Activated T-helper 17 cell treated with anti-CD3 and anti-CD28 coated beads, Interleukin-2, amount 50 U/mL, for 72 hours (primary cell): ENCODE measurements at regions not wholly inside any gene's neighbourhood (a gene's known extent, or its start where the extent isn't known, plus 50 kb on each side); places are given as distances from the start of the nearest gene placed in this dataset.

Experiments used
- ATAC-seq: fragments of 150-1000 bp; cut with Tn5 transposase; replicated peaks from 2 replicates; pipeline ENCODE4 v1.10.0; 2021; ENCODE audit warnings: mild to moderate bottlenecking, moderate library complexity
- H3K27ac Mint-ChIP-seq: one replicate; pipeline ENCODE4 v1.8.0; 2022; ENCODE audit warnings: mixed read lengths
- H3K27me3 Mint-ChIP-seq: one replicate; pipeline ENCODE4 v1.8.0; 2022; ENCODE audit warnings: mixed read lengths
- H3K36me3 Mint-ChIP-seq: one replicate; pipeline ENCODE4 v1.8.0; 2022; ENCODE audit warnings: low read depth, mild to moderate bottlenecking, mixed read lengths
- H3K4me1 Mint-ChIP-seq: one replicate; pipeline ENCODE4 v1.8.0; 2022; ENCODE audit warnings: mixed read lengths
- H3K4me3 Mint-ChIP-seq: one replicate; pipeline ENCODE4 v1.8.0; 2022; ENCODE audit warnings: mild to moderate bottlenecking, mixed read lengths
- H3K9me3 Mint-ChIP-seq: one replicate; pipeline ENCODE4 v1.8.0; 2022; ENCODE audit warnings: mixed read lengths

GRCh38 chr20:59376109-59376841 is 75.9 kb downstream of the EDN3 start:
- peaks cover 3% of the 10 kb centered on the region for H3K4me1 Mint-ChIP-seq
- no peak overlapping the region for H3K27ac Mint-ChIP-seq
- no peak for ATAC-seq
- H3K27me3 Mint-ChIP-seq, result peaks cover 6% of the 10 kb centered on the region
- no peaks in the 10 kb centered on the region for H3K9me3 Mint-ChIP-seq
- no peak overlapping the region for H3K4me3 Mint-ChIP-seq
- H3K36me3 Mint-ChIP-seq, result no peaks in the 10 kb centered on the region

DNA sequence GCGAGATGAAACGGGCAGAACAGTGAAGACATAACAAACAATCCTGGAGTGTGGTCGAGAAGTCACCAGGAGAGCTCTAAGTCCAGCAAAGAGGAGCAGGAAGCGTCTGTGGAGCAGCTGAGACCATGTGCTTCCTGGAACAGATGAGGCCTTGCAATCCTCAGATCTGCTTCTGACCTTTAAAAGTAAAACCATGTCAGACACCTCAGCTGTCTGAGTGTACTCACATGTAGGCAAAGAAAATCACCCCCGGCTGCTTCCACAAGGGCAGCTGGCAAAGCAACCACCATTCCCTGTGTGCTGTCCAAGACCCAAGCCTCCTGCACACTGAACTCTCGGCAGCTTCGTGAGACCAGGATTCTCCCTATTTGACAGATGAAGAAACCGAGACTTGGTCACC is 76.6 kb downstream of the EDN3 start:
- peaks cover 6% of the 10 kb centered on the region for H3K27me3 Mint-ChIP-seq
- H3K27ac Mint-ChIP-seq, result no peak overlapping the region
- no peaks in the 10 kb centered on the region for H3K9me3 Mint-ChIP-seq
- peaks cover 3% of the 10 kb centered on the region for H3K4me1 Mint-ChIP-seq
- H3K36me3 Mint-ChIP-seq, result no peaks in the 10 kb centered on the region
- no peak overlapping the region for H3K4me3 Mint-ChIP-seq
- ATAC-seq, result no peak

GRCh38 chr20:59377842-59378241 is 77.4 kb downstream of the EDN3 start:
- Mint-ChIP-seq H3K27ac (no peak overlapping the region), H3K36me3 (no peaks in the 10 kb centered on the region), H3K4me3 (no peak overlapping the region), H3K4me1 (peaks cover 3% of the 10 kb centered on the region), H3K9me3 (no peaks in the 10 kb centered on the region), H3K27me3 (peaks cover 6% of the 10 kb centered on the region)
- no peak for ATAC-seq

GRCh38 chr20:59378396-59378795 is 78.0 kb downstream of the EDN3 start:
- H3K27ac Mint-ChIP-seq, result no peak overlapping the region
- peaks cover 4% of the 10 kb centered on the region for H3K27me3 Mint-ChIP-seq
- H3K9me3 Mint-ChIP-seq, result no peaks in the 10 kb centered on the region
- no peak overlapping the region for H3K4me3 Mint-ChIP-seq
- no peaks in the 10 kb centered on the region for H3K36me3 Mint-ChIP-seq
- H3K4me1 Mint-ChIP-seq, result peaks cover 3% of the 10 kb centered on the region
- no peak for ATAC-seq

- H3K27me3 Mint-ChIP-seq, result peaks cover 4% of the 10 kb centered on the region
- peaks cover 3% of the 10 kb centered on the region for H3K4me1 Mint-ChIP-seq
- no peaks in the 10 kb centered on the region for H3K36me3 Mint-ChIP-seq
- no peak overlapping the region for H3K27ac Mint-ChIP-seq
- H3K9me3 Mint-ChIP-seq, result no peaks in the 10 kb centered on the region
- H3K4me3 Mint-ChIP-seq, result no peak overlapping the region
- ATAC-seq, result no peak
These were observed 78.6 kb downstream of the EDN3 start for GRCh38 chr20:59378966-59379365.

DNA sequence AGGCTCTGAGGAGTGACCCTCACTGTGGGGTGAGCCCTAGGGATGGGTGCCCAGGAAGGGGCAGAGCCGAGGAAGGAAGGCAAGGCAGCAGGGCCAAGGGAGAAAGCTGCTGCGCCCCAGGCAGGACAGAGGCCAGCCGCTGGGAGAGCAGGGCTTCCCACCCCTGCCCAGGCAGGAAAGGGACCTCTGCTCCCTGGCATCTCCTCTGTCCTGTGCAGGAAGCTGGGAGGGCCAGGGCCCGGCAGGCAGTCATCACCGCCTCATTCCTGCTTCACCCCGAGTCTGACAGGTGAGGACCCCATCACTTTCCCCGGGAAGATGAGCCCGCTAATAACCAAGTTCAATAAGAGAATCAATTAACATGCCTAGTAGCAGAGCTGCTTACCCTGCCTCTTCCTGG is 81.3 kb downstream of the EDN3 start:
- peaks cover 2% of the 10 kb centered on the region for H3K4me1 Mint-ChIP-seq
- no peaks in the 10 kb centered on the region for H3K36me3 Mint-ChIP-seq
- H3K9me3 Mint-ChIP-seq, result no peaks in the 10 kb centered on the region
- H3K4me3 Mint-ChIP-seq, result no peak overlapping the region
- peaks cover 4% of the 10 kb centered on the region for H3K27me3 Mint-ChIP-seq
- ATAC-seq, result no peak
- no peak overlapping the region for H3K27ac Mint-ChIP-seq

DNA sequence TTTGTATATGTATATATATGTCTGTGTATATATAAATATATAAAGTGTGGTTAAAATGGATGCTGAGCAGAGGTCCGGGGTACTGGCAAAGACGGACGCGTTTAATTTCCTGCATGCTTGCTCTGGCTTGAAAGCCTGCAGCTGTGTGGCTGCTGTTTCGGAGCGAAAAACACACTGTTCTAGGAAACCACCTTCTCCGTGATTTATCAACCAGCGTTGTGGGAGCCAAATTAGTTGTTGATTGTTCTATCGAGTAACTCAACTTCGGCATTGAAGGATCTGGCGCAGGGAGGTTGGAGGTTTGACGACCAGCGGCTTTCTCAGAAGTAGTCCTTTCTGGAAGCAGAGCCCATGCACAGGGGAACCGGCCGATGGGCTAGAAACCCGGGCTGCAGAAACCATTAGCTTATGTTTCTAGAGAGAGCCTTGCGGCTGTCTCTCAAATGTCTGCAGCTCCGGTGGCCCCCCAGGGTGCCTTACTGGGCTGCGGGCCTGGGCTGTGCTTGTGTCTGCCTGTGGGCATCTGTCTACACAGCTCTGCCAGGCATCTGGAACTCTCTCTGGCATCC is 81.8 kb downstream of the EDN3 start:
- ATAC-seq, result no peak
- Mint-ChIP-seq H3K27me3 (peaks cover 4% of the 10 kb centered on the region), H3K9me3 (no peaks in the 10 kb centered on the region), H3K4me1 (no peaks in the 10 kb centered on the region), H3K4me3 (no peak overlapping the region), H3K27ac (no peak overlapping the region), H3K36me3 (no peaks in the 10 kb centered on the region)

GRCh38 chr20:59382907-59383306 is 82.5 kb downstream of the EDN3 start:
- Mint-ChIP-seq H3K9me3 (no peaks in the 10 kb centered on the region), H3K27ac (no peak overlapping the region), H3K4me1 (no peaks in the 10 kb centered on the region), H3K4me3 (no peak overlapping the region), H3K36me3 (no peaks in the 10 kb centered on the region), H3K27me3 (peaks cover 4% of the 10 kb centered on the region)
- ATAC-seq, result no peak

DNA sequence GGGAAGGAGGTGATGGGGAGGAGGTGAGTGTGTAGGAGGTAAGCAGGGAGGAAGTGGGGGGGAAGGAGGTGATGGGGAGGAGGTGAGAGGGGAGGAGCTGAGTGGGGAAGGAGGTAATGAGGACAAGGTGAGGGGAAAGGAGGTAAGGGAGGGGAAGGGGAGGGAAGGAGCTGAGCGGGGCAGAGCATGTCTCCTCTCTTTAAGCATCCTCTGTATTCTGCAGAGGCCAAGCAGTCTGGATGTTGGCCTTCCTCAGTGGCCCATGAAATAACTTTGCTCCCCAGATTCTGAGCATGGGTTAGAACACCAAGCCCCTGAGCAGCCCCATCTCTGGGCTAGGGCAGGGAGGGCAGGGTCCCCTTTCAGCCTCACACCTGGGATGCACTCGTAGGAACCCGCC is 84.6 kb downstream of the EDN3 start:
- Mint-ChIP-seq H3K27me3 (no peaks in the 10 kb centered on the region), H3K4me1 (no peaks in the 10 kb centered on the region), H3K36me3 (no peaks in the 10 kb centered on the region), H3K9me3 (no peaks in the 10 kb centered on the region), H3K27ac (no peak overlapping the region), H3K4me3 (no peak overlapping the region)
- no peak for ATAC-seq

DNA sequence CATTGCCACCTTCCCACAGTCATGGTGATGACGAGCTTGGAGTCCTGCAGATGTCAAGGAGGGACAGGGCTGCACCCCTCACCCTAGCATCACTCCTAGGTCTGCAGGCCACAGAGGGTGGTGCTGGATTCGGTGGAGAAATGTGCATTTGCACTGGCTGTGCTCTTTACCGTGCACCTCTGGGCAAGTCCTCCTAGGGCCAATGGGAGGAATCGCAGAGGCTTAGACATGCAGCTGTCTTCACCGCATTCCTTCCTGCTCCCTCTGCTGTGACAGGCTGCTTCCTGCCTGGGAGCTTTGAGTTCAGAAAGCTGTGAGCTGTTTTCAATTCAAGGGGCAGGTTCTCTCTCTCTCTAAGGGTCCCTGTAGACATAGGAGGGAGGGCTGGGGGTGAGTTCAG is 85.1 kb downstream of the EDN3 start:
- ATAC-seq, result no peak
- Mint-ChIP-seq H3K4me3 (no peak overlapping the region), H3K27me3 (no peaks in the 10 kb centered on the region), H3K36me3 (no peaks in the 10 kb centered on the region), H3K27ac (no peak overlapping the region), H3K9me3 (no peaks in the 10 kb centered on the region), H3K4me1 (no peaks in the 10 kb centered on the region)

DNA sequence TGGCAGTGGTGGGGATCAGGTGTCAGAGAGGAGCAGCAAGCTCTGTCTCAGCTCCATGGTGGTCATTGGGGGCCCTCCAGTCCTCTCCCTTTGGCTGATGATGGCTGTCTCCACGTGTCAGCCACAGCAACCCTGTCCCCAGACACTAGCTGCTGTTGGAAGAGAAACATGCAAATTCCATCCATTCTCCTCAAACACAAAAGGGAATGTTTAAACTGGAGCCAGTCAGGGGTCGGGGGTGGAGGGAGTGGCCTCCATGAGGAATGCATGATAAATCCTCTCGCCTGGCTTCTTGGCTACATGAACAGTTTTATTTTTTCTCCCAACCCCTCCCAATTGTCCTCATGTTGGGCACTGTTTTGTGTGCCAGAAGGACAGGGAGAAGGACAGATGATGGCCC is 86.4 kb downstream of the EDN3 start:
- Mint-ChIP-seq H3K36me3 (no peaks in the 10 kb centered on the region), H3K4me1 (no peaks in the 10 kb centered on the region), H3K27me3 (no peaks in the 10 kb centered on the region), H3K27ac (no peak overlapping the region), H3K4me3 (no peak overlapping the region), H3K9me3 (no peaks in the 10 kb centered on the region)
- ATAC-seq, result no peak

- Mint-ChIP-seq H3K4me1 (no peaks in the 10 kb centered on the region), H3K4me3 (no peak overlapping the region), H3K27ac (no peak overlapping the region), H3K9me3 (no peaks in the 10 kb centered on the region), H3K27me3 (no peaks in the 10 kb centered on the region), H3K36me3 (no peaks in the 10 kb centered on the region)
- ATAC-seq, result no peak
These were observed 87.5 kb downstream of the EDN3 start for GRCh38 chr20:59387891-59388290.

GRCh38 chr20:59388402-59388801 is 88.0 kb downstream of the EDN3 start:
- Mint-ChIP-seq H3K4me1 (no peaks in the 10 kb centered on the region), H3K9me3 (no peaks in the 10 kb centered on the region), H3K27me3 (peaks cover 4% of the 10 kb centered on the region), H3K27ac (no peak overlapping the region), H3K36me3 (no peaks in the 10 kb centered on the region), H3K4me3 (no peak overlapping the region)
- no peak for ATAC-seq

DNA sequence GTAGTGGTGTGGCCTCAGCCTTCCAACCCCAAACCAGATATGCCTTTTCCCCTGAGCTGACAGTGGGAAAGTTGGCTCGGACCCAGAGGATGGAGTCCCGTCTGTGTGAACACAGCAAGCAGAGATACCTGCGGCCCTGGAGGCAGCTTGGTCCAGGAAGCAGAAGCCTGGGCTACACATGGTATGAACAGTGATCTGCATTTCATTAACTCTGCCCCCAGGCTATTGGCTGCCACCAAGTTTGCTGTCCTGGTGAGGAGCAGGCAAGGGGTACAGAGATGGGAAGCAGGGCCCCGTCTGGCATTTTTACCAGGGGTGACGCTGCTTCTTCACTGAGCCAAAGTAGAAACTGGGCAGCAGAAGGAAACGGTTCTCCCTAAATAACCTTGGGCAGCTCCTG is 90.0 kb downstream of the EDN3 start:
- no peak for ATAC-seq
- H3K27ac Mint-ChIP-seq, result no peak overlapping the region
- no peaks in the 10 kb centered on the region for H3K9me3 Mint-ChIP-seq
- H3K27me3 Mint-ChIP-seq, result peaks cover 6% of the 10 kb centered on the region
- H3K4me3 Mint-ChIP-seq, result no peak overlapping the region
- H3K36me3 Mint-ChIP-seq, result no peaks in the 10 kb centered on the region
- no peaks in the 10 kb centered on the region for H3K4me1 Mint-ChIP-seq

- Mint-ChIP-seq H3K27me3 (peaks cover 6% of the 10 kb centered on the region), H3K4me3 (no peak overlapping the region), H3K9me3 (no peaks in the 10 kb centered on the region), H3K36me3 (no peaks in the 10 kb centered on the region), H3K4me1 (no peaks in the 10 kb centered on the region), H3K27ac (no peak overlapping the region)
- ATAC-seq, result no peak
These were observed 91.6 kb downstream of the EDN3 start for GRCh38 chr20:59391975-59392374.

- H3K9me3 Mint-ChIP-seq, result no peaks in the 10 kb centered on the region
- no peak overlapping the region for H3K27ac Mint-ChIP-seq
- no peaks in the 10 kb centered on the region for H3K36me3 Mint-ChIP-seq
- no peak overlapping the region for H3K4me3 Mint-ChIP-seq
- H3K27me3 Mint-ChIP-seq, result peaks cover 6% of the 10 kb centered on the region
- no peak for ATAC-seq
- no peaks in the 10 kb centered on the region for H3K4me1 Mint-ChIP-seq
These were observed 92.3 kb downstream of the EDN3 start for GRCh38 chr20:59392736-59393135.
